Astrocyte of the spinal cord (primary cell): ENCODE measurements at regions not wholly inside any gene's neighbourhood (a gene's known extent, or its start where the extent isn't known, plus 50 kb on each side); places are given as distances from the start of the nearest gene placed in this dataset.
A peak's percentile ranks its signal among the peaks of the same experiment; 100 is the strongest.
"Not testable (repeated sequence)": the region's sequence is repeated elsewhere in the genome, so short reads cannot be mapped to it uniquely, and the experiment has no call there.

Experiments
- DNase-seq: peaks from one replicate; pipeline ENCODE4 v3.0.0; 2011; ENCODE audit warnings: low read depth, low spot score
- H3K4me3 ChIP-seq: 2 replicates; pipeline ENCODE4 v1.5.1; 2011; ENCODE audit warnings: low read depth, mild to moderate bottlenecking, low read length, moderate library complexity
- in situ Hi-C: cut with HindIII; loops from 2 replicates; pipeline ENCODE4 v1.10.0; 2017; ENCODE audit warnings: low sequenced_read_pairs
- TF ChIP-seq, protein P1 (sequence below): IDR thresholded peaks from 2 replicates; pipeline ENCODE4 v1.5.1; 2012; ENCODE audit warnings: low read depth, mild to moderate bottlenecking, low read length, inconsistent platforms

DNA sequence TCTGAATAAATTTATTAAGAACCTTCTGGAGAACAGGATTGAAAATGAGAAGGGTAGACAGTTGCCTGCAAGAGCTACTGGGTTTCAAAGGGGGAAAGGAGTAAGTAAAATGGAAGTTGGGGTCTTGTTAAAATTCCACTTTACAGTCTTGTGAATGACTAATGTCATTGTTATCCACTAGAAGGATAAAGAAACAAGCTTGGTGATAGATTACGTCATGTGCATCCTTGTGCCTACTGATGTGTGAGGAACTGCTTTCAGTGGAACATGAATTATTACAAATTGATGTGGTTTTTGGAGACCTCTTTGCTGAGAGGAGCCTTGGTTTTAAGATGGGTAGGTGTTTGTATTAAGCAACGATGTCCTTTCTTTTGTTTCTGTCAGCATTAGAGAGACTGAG, 272.5 kb upstream of the PRICKLE1 start:
- DNase-seq, result peak; percentile 29
- no peak overlapping the region for H3K4me3 ChIP-seq
- in situ Hi-C loops, result no loop called here
- TF ChIP-seq, protein P1, sequence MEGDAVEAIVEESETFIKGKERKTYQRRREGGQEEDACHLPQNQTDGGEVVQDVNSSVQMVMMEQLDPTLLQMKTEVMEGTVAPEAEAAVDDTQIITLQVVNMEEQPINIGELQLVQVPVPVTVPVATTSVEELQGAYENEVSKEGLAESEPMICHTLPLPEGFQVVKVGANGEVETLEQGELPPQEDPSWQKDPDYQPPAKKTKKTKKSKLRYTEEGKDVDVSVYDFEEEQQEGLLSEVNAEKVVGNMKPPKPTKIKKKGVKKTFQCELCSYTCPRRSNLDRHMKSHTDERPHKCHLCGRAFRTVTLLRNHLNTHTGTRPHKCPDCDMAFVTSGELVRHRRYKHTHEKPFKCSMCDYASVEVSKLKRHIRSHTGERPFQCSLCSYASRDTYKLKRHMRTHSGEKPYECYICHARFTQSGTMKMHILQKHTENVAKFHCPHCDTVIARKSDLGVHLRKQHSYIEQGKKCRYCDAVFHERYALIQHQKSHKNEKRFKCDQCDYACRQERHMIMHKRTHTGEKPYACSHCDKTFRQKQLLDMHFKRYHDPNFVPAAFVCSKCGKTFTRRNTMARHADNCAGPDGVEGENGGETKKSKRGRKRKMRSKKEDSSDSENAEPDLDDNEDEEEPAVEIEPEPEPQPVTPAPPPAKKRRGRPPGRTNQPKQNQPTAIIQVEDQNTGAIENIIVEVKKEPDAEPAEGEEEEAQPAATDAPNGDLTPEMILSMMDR, result no peak

DNA sequence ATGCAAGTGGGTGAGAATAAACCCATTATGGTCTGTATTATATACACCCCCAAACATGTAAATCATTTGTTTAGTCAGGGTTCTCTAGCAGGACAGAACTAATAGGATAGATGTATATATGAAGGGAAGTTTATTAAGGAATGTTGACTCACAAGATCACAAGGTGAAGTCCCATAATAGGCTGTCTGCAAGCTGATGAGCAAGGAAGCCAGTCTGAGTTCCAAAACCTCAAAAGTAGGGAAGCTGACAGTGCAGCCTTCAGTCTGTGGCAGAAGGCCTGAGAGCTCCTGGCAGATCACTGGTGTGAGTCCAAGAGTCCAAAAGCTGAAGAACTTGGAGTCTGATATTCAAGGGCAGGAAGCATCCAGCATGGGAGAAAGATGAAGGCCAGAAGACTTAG, 270.8 kb upstream of the PRICKLE1 start:
- in situ Hi-C loops, H3K4me3 ChIP-seq: not testable (repeated sequence)
- peak; percentile 5 for DNase-seq

DNA sequence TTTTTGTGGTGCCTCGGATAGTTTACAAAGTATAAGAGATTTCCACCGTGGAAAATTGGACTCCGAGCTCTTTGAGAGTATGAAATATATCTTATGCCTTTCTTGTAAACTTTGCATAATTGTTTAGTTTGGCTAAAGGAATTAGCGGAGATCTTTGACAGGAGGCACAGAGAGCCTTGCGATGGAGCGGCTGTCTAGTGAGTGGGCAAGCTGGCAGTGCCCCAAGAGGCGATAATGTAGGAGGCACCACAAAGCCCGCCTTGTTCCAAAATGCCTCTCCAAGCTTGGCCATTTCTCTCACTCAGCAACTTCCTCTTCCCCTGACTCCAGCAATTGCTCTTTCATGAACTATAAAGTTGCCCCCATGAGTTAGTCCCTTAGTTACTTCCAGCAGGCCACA, 270.1 kb upstream of the PRICKLE1 start:
- TF ChIP-seq, protein P1, result no peak
- peak; percentile 9 for DNase-seq
- H3K4me3 ChIP-seq, result no peak overlapping the region
- in situ Hi-C loops, result no loop called here

DNA sequence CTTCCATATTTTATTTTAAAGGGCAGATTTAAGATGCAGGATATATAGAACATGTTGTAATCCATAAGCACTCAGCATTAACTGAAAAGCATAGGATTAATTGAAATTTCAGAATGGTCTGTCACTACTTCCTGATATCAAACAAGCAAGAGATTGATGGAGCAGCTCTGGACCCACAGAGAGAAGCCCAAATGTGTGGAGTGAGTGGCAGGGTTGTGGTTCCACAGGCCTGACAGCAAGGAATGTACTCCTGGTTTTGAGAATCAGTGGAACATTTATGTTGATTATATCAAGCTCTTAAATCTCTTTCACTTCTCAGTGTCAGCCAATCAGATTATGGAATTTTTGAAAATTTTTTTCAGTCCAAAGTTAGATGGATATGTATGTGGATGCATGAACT, 267.6 kb upstream of the PRICKLE1 start:
- in situ Hi-C loops, result no loop called here
- TF ChIP-seq, protein P1, result no peak
- no peak overlapping the region for H3K4me3 ChIP-seq
- DNase-seq, result no peak

DNA sequence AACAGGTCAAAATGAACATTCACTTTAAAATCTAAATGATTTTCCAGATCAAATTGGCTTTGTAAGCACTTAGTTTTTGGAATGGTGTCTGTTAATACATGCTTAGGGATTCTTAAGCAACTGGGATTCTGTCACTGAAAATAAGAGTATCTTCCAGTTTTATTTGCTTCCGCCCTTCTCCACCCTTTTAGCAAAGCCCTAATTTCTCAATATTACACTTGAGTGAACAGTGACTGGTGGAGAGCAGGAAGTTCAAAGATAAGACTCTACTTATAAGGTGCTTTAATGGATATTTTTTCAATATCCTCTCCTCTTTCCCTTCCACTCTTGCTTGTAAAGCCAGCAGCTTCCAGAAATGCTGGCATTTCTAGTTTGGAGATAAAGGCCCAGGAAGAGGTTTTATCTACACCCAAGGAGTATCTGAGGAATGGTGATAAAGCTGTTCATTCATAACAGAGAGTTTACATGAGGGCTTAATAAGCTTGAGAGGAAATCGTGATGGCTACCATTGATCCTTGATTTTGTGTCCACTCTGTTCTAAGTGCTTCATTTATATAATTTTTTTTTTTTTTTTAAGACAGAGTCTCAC, 265.9 kb upstream of the PRICKLE1 start:
- TF ChIP-seq, protein P1, result no peak
- H3K4me3 ChIP-seq, result no peak overlapping the region
- in situ Hi-C loops, result no loop called here
- DNase-seq, result no peak

DNA sequence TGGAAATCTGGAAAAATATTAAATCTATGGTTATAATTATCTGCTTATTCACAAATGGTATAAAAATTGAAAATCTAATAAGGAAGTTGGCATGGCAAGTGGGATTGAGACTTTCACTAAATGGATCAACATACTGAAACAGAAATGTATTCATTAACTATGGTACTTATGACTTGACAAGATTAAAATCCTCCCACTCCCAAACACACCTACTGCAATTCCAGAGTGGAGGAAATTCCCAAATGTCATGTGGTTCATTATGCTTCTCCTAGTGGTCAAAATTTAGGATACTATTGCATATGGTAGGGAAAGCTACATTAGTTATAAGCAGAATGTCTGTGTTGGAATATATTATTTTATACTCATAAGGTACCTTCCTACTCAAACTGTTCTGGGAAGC, 265.3 kb upstream of the PRICKLE1 start:
- no peak overlapping the region for H3K4me3 ChIP-seq
- TF ChIP-seq, protein P1, result no peak
- no peak for DNase-seq
- in situ Hi-C loops, result no loop called here

DNA sequence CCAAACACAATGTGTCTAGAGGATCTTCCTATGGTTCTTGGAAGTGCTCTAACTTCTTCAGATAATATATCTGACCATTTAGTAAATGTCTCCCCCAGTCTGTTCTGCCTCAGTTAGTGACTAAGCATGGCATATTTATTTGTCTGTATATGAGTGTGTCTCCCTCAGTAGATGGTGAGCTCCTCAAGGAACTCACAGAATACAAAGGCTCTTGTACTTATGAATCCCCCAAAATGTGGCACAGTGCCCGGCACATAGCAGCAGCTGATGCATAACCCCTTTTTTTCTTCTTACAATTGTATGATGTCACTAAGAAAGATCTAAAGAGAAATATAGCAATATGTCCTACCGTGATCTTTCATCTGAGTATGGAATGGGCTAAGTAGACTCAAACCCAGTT, 264.7 kb upstream of the PRICKLE1 start:
- TF ChIP-seq, protein P1, result no peak
- in situ Hi-C loops, result no loop called here
- H3K4me3 ChIP-seq, result no peak overlapping the region
- peak; percentile 54 for DNase-seq
